ENCODE measurements at regions not wholly inside any gene's neighbourhood (a gene's known extent, or its start where the extent isn't known, plus 50 kb on each side); places are given as distances from the start of the nearest gene placed in this dataset.

DNA sequence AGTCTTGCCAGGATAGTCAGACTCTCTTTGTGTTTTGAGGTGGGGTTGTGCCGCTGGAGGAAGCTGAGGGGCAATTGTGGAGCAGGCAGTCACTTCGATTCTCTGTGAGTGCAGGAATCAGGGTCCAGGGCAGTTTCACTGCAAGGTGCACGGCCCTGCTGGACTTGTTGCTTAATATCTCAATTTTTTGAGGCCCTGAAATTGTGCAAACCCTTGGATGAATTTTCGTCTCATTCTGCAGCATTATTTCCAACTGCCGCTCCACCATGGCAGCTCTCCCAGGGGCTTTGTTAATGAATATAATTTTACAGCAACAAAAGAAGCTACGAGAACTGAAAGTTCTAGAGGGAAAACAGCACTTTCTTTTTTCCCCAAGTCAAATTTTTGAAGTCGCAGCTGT, 531.9 kb downstream of the QKI start:
- TF ChIP-seq, protein P1, sequence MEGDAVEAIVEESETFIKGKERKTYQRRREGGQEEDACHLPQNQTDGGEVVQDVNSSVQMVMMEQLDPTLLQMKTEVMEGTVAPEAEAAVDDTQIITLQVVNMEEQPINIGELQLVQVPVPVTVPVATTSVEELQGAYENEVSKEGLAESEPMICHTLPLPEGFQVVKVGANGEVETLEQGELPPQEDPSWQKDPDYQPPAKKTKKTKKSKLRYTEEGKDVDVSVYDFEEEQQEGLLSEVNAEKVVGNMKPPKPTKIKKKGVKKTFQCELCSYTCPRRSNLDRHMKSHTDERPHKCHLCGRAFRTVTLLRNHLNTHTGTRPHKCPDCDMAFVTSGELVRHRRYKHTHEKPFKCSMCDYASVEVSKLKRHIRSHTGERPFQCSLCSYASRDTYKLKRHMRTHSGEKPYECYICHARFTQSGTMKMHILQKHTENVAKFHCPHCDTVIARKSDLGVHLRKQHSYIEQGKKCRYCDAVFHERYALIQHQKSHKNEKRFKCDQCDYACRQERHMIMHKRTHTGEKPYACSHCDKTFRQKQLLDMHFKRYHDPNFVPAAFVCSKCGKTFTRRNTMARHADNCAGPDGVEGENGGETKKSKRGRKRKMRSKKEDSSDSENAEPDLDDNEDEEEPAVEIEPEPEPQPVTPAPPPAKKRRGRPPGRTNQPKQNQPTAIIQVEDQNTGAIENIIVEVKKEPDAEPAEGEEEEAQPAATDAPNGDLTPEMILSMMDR (IDR thresholded peaks at IDR 0.05; ENCODE audit: insufficient read depth, low read depth, low read length), result no peak
- no peak for TF ChIP-seq EZH2 (IDR thresholded peaks at IDR 0.05; ENCODE audit: insufficient read depth, low read length)
